ENCODE measurements at regions not wholly inside any gene's neighbourhood (a gene's known extent, or its start where the extent isn't known, plus 50 kb on each side); places are given as distances from the start of the nearest gene placed in this dataset.

GRCh38 chrX:128699716-128700285 lies 647.6 kb upstream of the ACTRT1 start:
- no peak for ATAC-seq

GRCh38 chrX:128698573-128699181 lies 646.5 kb upstream of the ACTRT1 start:
- no peaks in the 10 kb centered on the region for H3K9me3 ChIP-seq
- ATAC-seq (no peak), DNase-seq (ENCODE audit: low read depth in 1 of 2, low spot score in 1 of 2) (no peak), FAIRE-seq (no peak)
- no peak overlapping the region for H3K4me2 ChIP-seq
- no peaks in the 10 kb centered on the region for H3K4me1 ChIP-seq
- no peak for TF ChIP-seq CBX2 (IDR thresholded peaks at IDR 0.05; ENCODE audit: borderline replicate concordance, low read depth)
- no peak for TF ChIP-seq TFCP2L1 (CRISPR knock-in tag; IDR thresholded peaks at IDR 0.05)
- TF ChIP-seq SREBF2 (IDR thresholded peaks at IDR 0.05): no peak
- TF ChIP-seq CHD4 (IDR thresholded peaks at IDR 0.05; ENCODE audit: borderline replicate concordance): no peak
- no peak for TF ChIP-seq MAX (IDR thresholded peaks at IDR 0.05)
- no peak for TF ChIP-seq HDAC2 (IDR thresholded peaks at IDR 0.05)
- no peak for TF ChIP-seq CBX8 (IDR thresholded peaks at IDR 0.05)
- no peak for TF ChIP-seq NPAS2 (CRISPR knock-in tag; IDR thresholded peaks at IDR 0.05; ENCODE audit: borderline replicate concordance)
- no peak overlapping the region for H3K27ac ChIP-seq
- ChIA-PET CTCF (no interaction called here), POLR2A (no interaction called here)
- H3K4me3 ChIP-seq: no peak overlapping the region
- 25% methylated on average over 1 of the region's 1 CpG for WGBS (ENCODE audit: missing lambda C conversion rate)

More at GRCh38 chrX:128699716-128700285, 647.6 kb upstream of the ACTRT1 start:
- H3K27ac ChIP-seq: no peak overlapping the region
- H3K4me1 ChIP-seq: no peaks in the 10 kb centered on the region
- no peak overlapping the region for H3K4me3 ChIP-seq
- ChIA-PET CTCF (no interaction called here), POLR2A (no interaction called here)
- FAIRE-seq: no peak
- no peak for TF ChIP-seq MAX (IDR thresholded peaks at IDR 0.05)
- TF ChIP-seq RAD21 (conservative IDR thresholded peaks at IDR 0.05 in 1 of 2, IDR thresholded peaks at IDR 0.05 in 1 of 2): no peak
- TF ChIP-seq, protein P1, sequence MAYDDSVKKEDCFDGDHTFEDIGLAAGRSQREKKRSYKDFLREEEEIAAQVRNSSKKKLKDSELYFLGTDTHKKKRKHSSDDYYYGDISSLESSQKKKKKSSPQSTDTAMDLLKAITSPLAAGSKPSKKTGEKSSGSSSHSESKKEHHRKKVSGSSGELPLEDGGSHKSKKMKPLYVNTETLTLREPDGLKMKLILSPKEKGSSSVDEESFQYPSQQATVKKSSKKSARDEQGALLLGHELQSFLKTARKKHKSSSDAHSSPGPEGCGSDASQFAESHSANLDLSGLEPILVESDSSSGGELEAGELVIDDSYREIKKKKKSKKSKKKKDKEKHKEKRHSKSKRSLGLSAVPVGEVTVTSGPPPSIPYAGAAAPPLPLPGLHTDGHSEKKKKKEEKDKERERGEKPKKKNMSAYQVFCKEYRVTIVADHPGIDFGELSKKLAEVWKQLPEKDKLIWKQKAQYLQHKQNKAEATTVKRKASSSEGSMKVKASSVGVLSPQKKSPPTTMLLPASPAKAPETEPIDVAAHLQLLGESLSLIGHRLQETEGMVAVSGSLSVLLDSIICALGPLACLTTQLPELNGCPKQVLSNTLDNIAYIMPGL (CRISPR knock-in tag; IDR thresholded peaks at IDR 0.05; ENCODE audit: borderline replicate concordance): no peak
- TF ChIP-seq REST (IDR thresholded peaks at IDR 0.05): no peak
- no peak for TF ChIP-seq FOSB (CRISPR knock-in tag; IDR thresholded peaks at IDR 0.05)
- no peak for TF ChIP-seq PHF8 (IDR thresholded peaks at IDR 0.05; ENCODE audit: borderline replicate concordance, low read depth)
- TF ChIP-seq MYC (IDR thresholded peaks at IDR 0.05; ENCODE audit: borderline replicate concordance, low read length): no peak
- TF ChIP-seq RARB (CRISPR knock-in tag; IDR thresholded peaks at IDR 0.05): no peak
- TF ChIP-seq ZFP36 (IDR thresholded peaks at IDR 0.05; ENCODE audit: borderline replicate concordance, partially characterized antibody): no peak
- no peak for TF ChIP-seq NR3C1 (IDR thresholded peaks at IDR 0.05)
- TF ChIP-seq EHMT2 (IDR thresholded peaks at IDR 0.05; ENCODE audit: low read depth): no peak
- TF ChIP-seq TFCP2L1 (CRISPR knock-in tag; IDR thresholded peaks at IDR 0.05): no peak
- TF ChIP-seq, protein P2, sequence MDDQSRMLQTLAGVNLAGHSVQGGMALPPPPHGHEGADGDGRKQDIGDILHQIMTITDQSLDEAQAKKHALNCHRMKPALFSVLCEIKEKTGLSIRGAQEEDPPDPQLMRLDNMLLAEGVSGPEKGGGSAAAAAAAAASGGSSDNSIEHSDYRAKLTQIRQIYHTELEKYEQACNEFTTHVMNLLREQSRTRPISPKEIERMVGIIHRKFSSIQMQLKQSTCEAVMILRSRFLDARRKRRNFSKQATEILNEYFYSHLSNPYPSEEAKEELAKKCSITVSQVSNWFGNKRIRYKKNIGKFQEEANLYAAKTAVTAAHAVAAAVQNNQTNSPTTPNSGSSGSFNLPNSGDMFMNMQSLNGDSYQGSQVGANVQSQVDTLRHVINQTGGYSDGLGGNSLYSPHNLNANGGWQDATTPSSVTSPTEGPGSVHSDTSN (IDR thresholded peaks at IDR 0.05): no peak
- TF ChIP-seq CBX8 (IDR thresholded peaks at IDR 0.05): no peak
- no peak for TF ChIP-seq POLR2A (IDR thresholded peaks at IDR 0.05; ENCODE audit: low read length)
- no peak for TF ChIP-seq CBX2 (IDR thresholded peaks at IDR 0.05; ENCODE audit: borderline replicate concordance, low read depth)
- no peak overlapping the region for H3K4me2 ChIP-seq
- 52% methylated on average over 3 of the region's 3 CpGs for WGBS (ENCODE audit: missing lambda C conversion rate)
- DNase-seq (ENCODE audit: low read depth in 1 of 2, low spot score in 1 of 2): no peak
- H3K9me3 ChIP-seq: no peaks in the 10 kb centered on the region

Data from A549 (cell line).